Neural progenitor cell (in vitro differentiated cells): ENCODE measurements at regions not wholly inside any gene's neighbourhood (a gene's known extent, or its start where the extent isn't known, plus 50 kb on each side); places are given as distances from the start of the nearest gene placed in this dataset.

Experiments
- EZH2 ChIP-seq: fragments of 200-600 bp; sonication (generic); IDR thresholded peaks from 2 replicates; pipeline ENCODE4 v1.6.1; 2017; ENCODE audit warnings: antibody characterized with exemption, mild to moderate bottlenecking, moderate library complexity
- EZH2phosphoT487 ChIP-seq: fragments of 200-600 bp; sonication (generic); IDR thresholded peaks from 2 replicates; pipeline ENCODE4 v1.6.1; 2017; ENCODE audit warnings: antibody characterized with exemption
- TF ChIP-seq, protein P1 (sequence below): fragments of 200-600 bp; sonication (generic); IDR thresholded peaks from 2 replicates; pipeline ENCODE4 v1.5.1; 2017; ENCODE audit warnings: antibody characterized with exemption, mild to moderate bottlenecking

DNA sequence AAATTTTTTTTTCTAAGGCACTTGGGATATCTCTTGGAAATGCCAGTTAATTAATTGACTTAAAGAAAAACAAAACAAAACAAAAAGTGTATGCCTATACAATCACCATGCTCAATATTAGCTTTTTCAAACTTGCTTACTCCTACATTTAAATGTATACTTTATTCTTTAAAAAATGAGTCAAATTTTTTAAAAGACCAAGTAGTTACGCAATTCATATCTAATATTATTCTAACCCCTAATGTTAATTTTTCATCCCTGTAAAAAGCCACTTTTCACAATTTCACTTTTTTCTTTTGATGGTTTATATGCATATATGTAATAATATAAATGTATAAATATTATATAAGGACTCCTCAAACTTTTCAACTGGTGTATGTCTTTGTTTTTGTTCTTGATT lies 211.2 kb downstream of the PRDM9 start:
- no peak for TF ChIP-seq EZH2
- TF ChIP-seq, protein P1, sequence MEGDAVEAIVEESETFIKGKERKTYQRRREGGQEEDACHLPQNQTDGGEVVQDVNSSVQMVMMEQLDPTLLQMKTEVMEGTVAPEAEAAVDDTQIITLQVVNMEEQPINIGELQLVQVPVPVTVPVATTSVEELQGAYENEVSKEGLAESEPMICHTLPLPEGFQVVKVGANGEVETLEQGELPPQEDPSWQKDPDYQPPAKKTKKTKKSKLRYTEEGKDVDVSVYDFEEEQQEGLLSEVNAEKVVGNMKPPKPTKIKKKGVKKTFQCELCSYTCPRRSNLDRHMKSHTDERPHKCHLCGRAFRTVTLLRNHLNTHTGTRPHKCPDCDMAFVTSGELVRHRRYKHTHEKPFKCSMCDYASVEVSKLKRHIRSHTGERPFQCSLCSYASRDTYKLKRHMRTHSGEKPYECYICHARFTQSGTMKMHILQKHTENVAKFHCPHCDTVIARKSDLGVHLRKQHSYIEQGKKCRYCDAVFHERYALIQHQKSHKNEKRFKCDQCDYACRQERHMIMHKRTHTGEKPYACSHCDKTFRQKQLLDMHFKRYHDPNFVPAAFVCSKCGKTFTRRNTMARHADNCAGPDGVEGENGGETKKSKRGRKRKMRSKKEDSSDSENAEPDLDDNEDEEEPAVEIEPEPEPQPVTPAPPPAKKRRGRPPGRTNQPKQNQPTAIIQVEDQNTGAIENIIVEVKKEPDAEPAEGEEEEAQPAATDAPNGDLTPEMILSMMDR = no peak
- TF ChIP-seq EZH2phosphoT487 = no peak
